A549 (cell line): ENCODE measurements at regions not wholly inside any gene's neighbourhood (a gene's known extent, or its start where the extent isn't known, plus 50 kb on each side); places are given as distances from the start of the nearest gene placed in this dataset.

Experiments
- ATAC-seq, 2 experiments: fragments of 200-7000 bp in 1 of 2; fragments of >200 bp in 1 of 2; cut with Nextera tagmentation in 1 of 2; cut with Tn5 transposase in 1 of 2; 3 replicates each; pipeline versions ENCODE4 v1.8.0 to v1.9.1; 2018 to 2020; ENCODE audit warnings: mild to moderate bottlenecking in 1 of 2, moderate library complexity in 1 of 2
- CTCF ChIA-PET: fragments of 300-600 bp; sonication (Branson Sonifier 250); formaldehyde crosslinking; extraction: SDS; loops from one replicate; lab custom pipeline; 2021; ENCODE audit warnings: antibody characterized with exemption, inconsistent platforms; lab: Yijun Ruan, JAX
- POLR2A ChIA-PET: fragments of 350-600 bp; formaldehyde crosslinking; extraction: SDS; loops from one replicate; lab custom pipeline; 2021; ENCODE audit warnings: antibody characterized with exemption, inconsistent platforms; lab: Yijun Ruan, JAX
- DNase-seq, 2 experiments: peaks; one replicate each; pipeline versions ENCODE4 v3.0.0 to v3.0.0-alpha.2; 2011 to 2016; ENCODE audit warnings: low read depth in 1 of 2, low spot score in 1 of 2
- FAIRE-seq: peaks from 2 replicates; lab custom pipeline; 2011; peaks lifted over from hg19 to GRCh38; lab: Jason Lieb, UNC
- H3K27ac ChIP-seq, 2 experiments: fragments of >200 bp; sonication (Bioruptor Twin); formaldehyde crosslinking; 3 replicates each; pipeline ENCODE4 v1.5.1; 2016 to 2017
- H3K4me1 ChIP-seq: fragments of >200 bp; sonication (Bioruptor Twin); formaldehyde crosslinking; 3 replicates; pipeline ENCODE4 v1.6.1; 2016
- H3K4me2 ChIP-seq: fragments of >200 bp; sonication (Bioruptor Twin); formaldehyde crosslinking; 3 replicates; pipeline ENCODE4 v1.6.1; 2016
- H3K4me3 ChIP-seq: fragments of >200 bp; sonication (Bioruptor Twin); formaldehyde crosslinking; 3 replicates; pipeline ENCODE4 v1.5.1; 2016
- H3K9me3 ChIP-seq: fragments of >200 bp; sonication (Bioruptor Twin); formaldehyde crosslinking; 3 replicates; pipeline ENCODE4 v1.6.1; 2016
- ATOH8 ChIP-seq: fragments of 250-450 bp; sonication (Bioruptor Pico); IDR thresholded peaks from 2 replicates; pipeline ENCODE4 v1.5.0; 2020; ENCODE audit warnings: low read depth, mild to moderate bottlenecking, moderate library complexity
- CBX2 ChIP-seq: fragments of 200-600 bp; sonication (generic); IDR thresholded peaks from 2 replicates; pipeline ENCODE4 v1.6.1; 2016; ENCODE audit warnings: low read depth, mild to moderate bottlenecking, borderline replicate concordance
- CEBPB ChIP-seq, 2 experiments: fragments of >200 bp in 1 of 2; sonication (Bioruptor Twin) in 1 of 2; formaldehyde crosslinking in 1 of 2; IDR thresholded peaks; 2 replicates each; pipeline ENCODE4 v1.6.1; 2012 to 2016
- CHD4 ChIP-seq: fragments of 200-600 bp; sonication (generic); IDR thresholded peaks from 2 replicates; pipeline ENCODE4 v1.6.1; 2016; ENCODE audit warnings: antibody characterized with exemption, mild to moderate bottlenecking, borderline replicate concordance
- CTCF ChIP-seq: fragments of >200 bp; sonication (Bioruptor Twin); formaldehyde crosslinking; IDR thresholded peaks from 3 replicates; pipeline ENCODE4 v1.5.1; 2016
- EHF ChIP-seq: fragments of 250-450 bp; sonication (Bioruptor Pico); IDR thresholded peaks from 2 replicates; pipeline ENCODE4 v1.5.0; 2020; ENCODE audit warnings: mild to moderate bottlenecking
- FOSB ChIP-seq: fragments of 250-450 bp; sonication (Bioruptor Pico); IDR thresholded peaks from 2 replicates; pipeline ENCODE4 v1.5.0; 2020; ENCODE audit warnings: mild to moderate bottlenecking, moderate library complexity
- FOSL2 ChIP-seq, 2 experiments: fragments of 450-650 bp in 1 of 2; fragments of >200 bp in 1 of 2; sonication (Bioruptor Twin) in 1 of 2; formaldehyde crosslinking; IDR thresholded peaks; 2 replicates each; pipeline versions ENCODE4 v1.5.0 to v1.6.1; 2016 to 2020; ENCODE audit warnings: mild to moderate bottlenecking in 1 of 2, moderate library complexity in 1 of 2
- GATA3 ChIP-seq: IDR thresholded peaks from 2 replicates; pipeline ENCODE4 v1.6.1; 2012; ENCODE audit warnings: borderline replicate concordance
- HEYL ChIP-seq: fragments of 250-450 bp; sonication (Bioruptor Pico); IDR thresholded peaks from 2 replicates; pipeline ENCODE4 v1.8.0; 2021; ENCODE audit warnings: mild to moderate bottlenecking, moderate library complexity
- HOXA7 ChIP-seq: fragments of 250-450 bp; sonication (Bioruptor Pico); IDR thresholded peaks from 2 replicates; pipeline ENCODE4 v1.5.0; 2020; ENCODE audit warnings: mild to moderate bottlenecking, moderate library complexity
- HOXB5 ChIP-seq: fragments of 250-450 bp; sonication (Bioruptor Pico); IDR thresholded peaks from 2 replicates; pipeline ENCODE4 v1.5.0; 2020; ENCODE audit warnings: mild to moderate bottlenecking, moderate library complexity
- JUN ChIP-seq, 2 experiments: fragments of >200 bp; sonication (Bioruptor Twin); formaldehyde crosslinking; IDR thresholded peaks; 2 replicates in 1 of 2; 3 replicates in 1 of 2; pipeline ENCODE4 v1.6.1; 2016 to 2017
- JUNB ChIP-seq: fragments of >200 bp; sonication (Bioruptor Twin); formaldehyde crosslinking; IDR thresholded peaks from 2 replicates; pipeline ENCODE4 v1.6.1; 2016
- KDM5A ChIP-seq: fragments of 200-600 bp; sonication (generic); IDR thresholded peaks from 2 replicates; pipeline ENCODE4 v1.6.1; 2016; ENCODE audit warnings: antibody characterized with exemption, mild to moderate bottlenecking
- MAFK ChIP-seq: fragments of 450-650 bp; IDR thresholded peaks from 2 replicates; pipeline ENCODE4 v1.6.1; 2014; ENCODE audit not compliant: partially characterized antibody
- MAZ ChIP-seq: fragments of 150-350 bp; IDR thresholded peaks from 2 replicates; pipeline ENCODE4 v1.6.1; 2014; ENCODE audit warnings: antibody characterized with exemption, low read depth, low read length, borderline replicate concordance
- NPAS2 ChIP-seq: fragments of 250-450 bp; sonication (Bioruptor Pico); IDR thresholded peaks from 2 replicates; pipeline ENCODE4 v1.8.0; 2022; ENCODE audit warnings: mild to moderate bottlenecking, moderate library complexity, borderline replicate concordance
- PHF8 ChIP-seq: fragments of 200-600 bp; sonication (generic); IDR thresholded peaks from 2 replicates; pipeline ENCODE4 v1.6.1; 2016; ENCODE audit warnings: low read depth, mild to moderate bottlenecking, antibody characterized with exemption, moderate library complexity, borderline replicate concordance
- RARB ChIP-seq: fragments of 250-450 bp; sonication (Bioruptor Pico); IDR thresholded peaks from 2 replicates; pipeline ENCODE4 v1.8.0; 2021; ENCODE audit warnings: mild to moderate bottlenecking, moderate library complexity
- RCOR1 ChIP-seq: fragments of 150-350 bp; IDR thresholded peaks from 2 replicates; pipeline ENCODE4 v1.6.1; 2014; ENCODE audit warnings: antibody characterized with exemption, low read length, low read depth
- RFX5 ChIP-seq: fragments of 450-650 bp; IDR thresholded peaks from 2 replicates; pipeline ENCODE4 v1.7.1; 2014; ENCODE audit warnings: antibody characterized with exemption, mild to moderate bottlenecking, moderate library complexity
- WGBS: methylation state at CpG from one replicate; pipeline ENCODE4 v1.1.6; 2017; ENCODE audit errors: missing lambda C conversion rate; 5-methylcytosine and 5-hydroxymethylcytosine counted together
- TF ChIP-seq, protein P1 (sequence below): fragments of 200-600 bp; sonication (generic); IDR thresholded peaks from 2 replicates; pipeline ENCODE4 v1.6.1; 2016; ENCODE audit warnings: antibody characterized with exemption, mild to moderate bottlenecking, moderate library complexity

DNA sequence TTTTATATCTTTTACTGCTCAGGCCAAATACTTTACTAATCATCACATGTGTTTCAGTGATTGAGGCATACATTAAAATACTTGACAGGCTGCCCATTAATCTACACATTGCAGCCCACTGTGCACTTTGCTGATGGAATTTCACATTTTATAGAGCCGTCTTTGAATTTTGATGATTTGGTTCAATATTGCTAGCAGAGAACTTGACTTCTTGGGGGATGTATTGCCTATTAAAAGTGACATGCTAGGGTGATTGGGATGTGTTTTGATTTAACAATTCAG lies 1291.0 kb upstream of the GYPC start (continued):
- TF ChIP-seq FOSL2 (IDR thresholded peaks at IDR 0.05) (no peak), FOSL2 (CRISPR knock-in tag; IDR thresholded peaks at IDR 0.05) (no peak), KDM5A (no peak), MAZ (no peak)

DNA sequence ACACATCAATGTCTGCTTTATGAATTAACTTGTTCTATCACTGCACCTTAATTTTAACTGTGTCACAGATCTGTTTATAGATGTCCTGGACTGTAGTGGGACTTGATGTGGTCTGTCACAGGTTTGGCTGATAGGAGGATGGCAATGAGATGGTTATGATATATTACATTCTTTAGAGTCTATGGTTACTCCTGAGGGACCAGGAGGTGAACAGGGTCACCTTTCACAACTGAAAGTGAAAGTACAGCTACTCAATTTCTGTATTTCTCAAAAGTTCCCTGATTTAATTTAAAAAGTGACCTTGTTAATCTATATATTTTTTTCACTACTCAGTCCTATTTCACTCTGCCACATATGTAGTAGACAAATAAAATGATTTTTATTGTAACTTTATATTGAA lies 1284.1 kb upstream of the GYPC start:
- ATAC-seq (no peak), DNase-seq (no peak), FAIRE-seq (no peak)
- POLR2A ChIA-PET = no interaction called here
- Histone ChIP-seq H3K4me3 (no peak overlapping the region), H3K4me1 (no peaks in the 10 kb centered on the region), H3K9me3 (no peaks in the 10 kb centered on the region), H3K27ac (no peak overlapping the region), H3K4me2 (no peak overlapping the region)
- CTCF ChIA-PET = no interaction called here
- no peak for TF ChIP-seq HOXB5 (CRISPR knock-in tag)
- TF ChIP-seq FOSL2 (IDR thresholded peaks at IDR 0.05) = no peak
- no peak for TF ChIP-seq FOSL2 (CRISPR knock-in tag; IDR thresholded peaks at IDR 0.05)
- no peak for TF ChIP-seq RFX5
- no peak for TF ChIP-seq RARB (CRISPR knock-in tag)
- TF ChIP-seq FOSB (CRISPR knock-in tag) = no peak
- no peak for TF ChIP-seq EHF (CRISPR knock-in tag)
- TF ChIP-seq HOXA7 (CRISPR knock-in tag) = no peak
- TF ChIP-seq HEYL (CRISPR knock-in tag) = no peak
- no peak for TF ChIP-seq CEBPB (IDR thresholded peaks at IDR 0.05)
- TF ChIP-seq CTCF = no peak
- no peak for TF ChIP-seq JUN (IDR thresholded peaks at IDR 0.05)
- no peak for TF ChIP-seq CBX2
- TF ChIP-seq RCOR1 = no peak
- TF ChIP-seq ATOH8 (CRISPR knock-in tag) = no peak
- no peak for TF ChIP-seq CHD4
- TF ChIP-seq MAZ = no peak
- TF ChIP-seq, protein P1, sequence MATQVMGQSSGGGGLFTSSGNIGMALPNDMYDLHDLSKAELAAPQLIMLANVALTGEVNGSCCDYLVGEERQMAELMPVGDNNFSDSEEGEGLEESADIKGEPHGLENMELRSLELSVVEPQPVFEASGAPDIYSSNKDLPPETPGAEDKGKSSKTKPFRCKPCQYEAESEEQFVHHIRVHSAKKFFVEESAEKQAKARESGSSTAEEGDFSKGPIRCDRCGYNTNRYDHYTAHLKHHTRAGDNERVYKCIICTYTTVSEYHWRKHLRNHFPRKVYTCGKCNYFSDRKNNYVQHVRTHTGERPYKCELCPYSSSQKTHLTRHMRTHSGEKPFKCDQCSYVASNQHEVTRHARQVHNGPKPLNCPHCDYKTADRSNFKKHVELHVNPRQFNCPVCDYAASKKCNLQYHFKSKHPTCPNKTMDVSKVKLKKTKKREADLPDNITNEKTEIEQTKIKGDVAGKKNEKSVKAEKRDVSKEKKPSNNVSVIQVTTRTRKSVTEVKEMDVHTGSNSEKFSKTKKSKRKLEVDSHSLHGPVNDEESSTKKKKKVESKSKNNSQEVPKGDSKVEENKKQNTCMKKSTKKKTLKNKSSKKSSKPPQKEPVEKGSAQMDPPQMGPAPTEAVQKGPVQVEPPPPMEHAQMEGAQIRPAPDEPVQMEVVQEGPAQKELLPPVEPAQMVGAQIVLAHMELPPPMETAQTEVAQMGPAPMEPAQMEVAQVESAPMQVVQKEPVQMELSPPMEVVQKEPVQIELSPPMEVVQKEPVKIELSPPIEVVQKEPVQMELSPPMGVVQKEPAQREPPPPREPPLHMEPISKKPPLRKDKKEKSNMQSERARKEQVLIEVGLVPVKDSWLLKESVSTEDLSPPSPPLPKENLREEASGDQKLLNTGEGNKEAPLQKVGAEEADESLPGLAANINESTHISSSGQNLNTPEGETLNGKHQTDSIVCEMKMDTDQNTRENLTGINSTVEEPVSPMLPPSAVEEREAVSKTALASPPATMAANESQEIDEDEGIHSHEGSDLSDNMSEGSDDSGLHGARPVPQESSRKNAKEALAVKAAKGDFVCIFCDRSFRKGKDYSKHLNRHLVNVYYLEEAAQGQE = no peak
- no peak for TF ChIP-seq KDM5A
- no peak for TF ChIP-seq GATA3
- no peak for TF ChIP-seq JUNB

GRCh38 chr2:125373293-125373692 lies 1282.7 kb upstream of the GYPC start:
- TF ChIP-seq MAFK (peak; percentile 10), NPAS2 (no peak), PHF8 (no peak)
- Histone ChIP-seq H3K4me2 (no peak overlapping the region), H3K4me3 (no peak overlapping the region), H3K9me3 (no peaks in the 10 kb centered on the region), H3K4me1 (no peaks in the 10 kb centered on the region), H3K27ac (no peak overlapping the region)
- WGBS = 0% methylated on average over 1 of the region's 1 CpG
- ATAC-seq = no peak
- CTCF ChIA-PET = no interaction called here
- no peak for DNase-seq
- no peak for FAIRE-seq
- POLR2A ChIA-PET = no interaction called here
